CD14-positive monocyte (primary cell): ENCODE measurements at regions not wholly inside any gene's neighbourhood (a gene's known extent, or its start where the extent isn't known, plus 50 kb on each side); places are given as distances from the start of the nearest gene placed in this dataset.

ENCODE experiments used
- DNase-seq, 3 donors: peaks; one replicate each; pipeline ENCODE4 v3.0.0-alpha.2; 2011 to 2022
- H2AFZ ChIP-seq: 2 replicates; pipeline ENCODE4 v1.6.0; 2012; ENCODE audit warnings: mild to moderate bottlenecking, low read depth, low read length, inconsistent platforms; ENCODE audit not compliant: insufficient read depth, poor library complexity, severe bottlenecking
- H3K27ac ChIP-seq, 2 donors: 1 replicate in 1 of 2; 2 replicates in 1 of 2; pipeline ENCODE4 v1.5.1; 2012 to 2013; ENCODE audit warnings: low read length in 2 of 2, control low read depth in 1 of 2, inconsistent platforms in 1 of 2, low read depth in 1 of 2, mild to moderate bottlenecking in 1 of 2
- H3K27me3 ChIP-seq, 2 donors: one replicate each; pipeline versions ENCODE4 v1.6.0 to v1.6.1; 2011 to 2013; ENCODE audit warnings: low read length in 2 of 2; ENCODE audit not compliant: control insufficient read depth in 2 of 2, insufficient read depth in 2 of 2
- H3K36me3 ChIP-seq, 2 donors: replicated peaks in 1 of 2; 1 replicate in 1 of 2; 2 replicates in 1 of 2; pipeline versions ENCODE4 v1.5.1 to v1.6.1; 2012 to 2013; ENCODE audit warnings: low read length in 2 of 2, control low read depth in 1 of 2, inconsistent platforms in 1 of 2, mild to moderate bottlenecking in 1 of 2; ENCODE audit not compliant: insufficient read depth in 2 of 2, control insufficient read depth in 1 of 2
- H3K4me1 ChIP-seq, 2 donors: 1 replicate in 1 of 2; 2 replicates in 1 of 2; pipeline versions ENCODE4 v1.5.1 to v1.6.1; 2012 to 2013; ENCODE audit warnings: low read length in 2 of 2, control low read depth in 1 of 2, inconsistent platforms in 1 of 2, mild to moderate bottlenecking in 1 of 2, moderate library complexity in 1 of 2; ENCODE audit not compliant: insufficient read depth in 2 of 2, control insufficient read depth in 1 of 2
- H3K4me2 ChIP-seq: replicated peaks from 2 replicates; pipeline ENCODE3; 2012; ENCODE audit warnings: low read length, moderate library complexity, mild to moderate bottlenecking; ENCODE audit not compliant: poor library complexity, severe bottlenecking; ENCODE audit errors: extremely low read depth
- H3K4me3 ChIP-seq, 3 experiments: fragments of 200-600 bp in 1 of 3; sonication (generic) in 1 of 3; replicated peaks in 1 of 3; 1 replicate in 2 of 3; 2 replicates in 1 of 3; pipeline ENCODE4 v1.5.1; 2011 to 2013; ENCODE audit warnings: low read length in 3 of 3, mild to moderate bottlenecking in 3 of 3, control low read depth in 2 of 3, low read depth in 2 of 3, inconsistent platforms in 1 of 3, moderate library complexity in 1 of 3
- H3K79me2 ChIP-seq: 2 replicates; pipeline ENCODE4 v1.6.0; 2012; ENCODE audit warnings: mild to moderate bottlenecking, control low read depth, inconsistent platforms, low read length, moderate library complexity; ENCODE audit not compliant: insufficient read depth
- H3K9ac ChIP-seq: 2 replicates; pipeline ENCODE4 v1.6.0; 2017; ENCODE audit warnings: low read length, mild to moderate bottlenecking; ENCODE audit not compliant: insufficient read depth, poor library complexity, severe bottlenecking
- H3K9me3 ChIP-seq, 2 donors: replicated peaks in 1 of 2; 1 replicate in 1 of 2; 2 replicates in 1 of 2; pipeline versions ENCODE4 v1.5.1 to v1.6.1; 2012 to 2013; ENCODE audit warnings: low read length in 2 of 2, control low read depth in 1 of 2; ENCODE audit not compliant: control insufficient read depth in 1 of 2, insufficient read depth in 1 of 2
- H4K20me1 ChIP-seq: 2 replicates; pipeline ENCODE4 v1.6.0; 2012; ENCODE audit warnings: mild to moderate bottlenecking, low read length, control low read depth, moderate library complexity; ENCODE audit not compliant: insufficient read depth
- H3K27ac Mint-ChIP-seq, 7 donors: one replicate each; pipeline ENCODE4 v1.8.0; 2020; ENCODE audit warnings: mild to moderate bottlenecking in 7 of 7, mixed read lengths in 7 of 7, moderate library complexity in 6 of 7, inconsistent platforms in 2 of 7
- H3K27me3 Mint-ChIP-seq, 3 donors: one replicate each; pipeline ENCODE4 v1.8.0; 2021 to 2022; ENCODE audit warnings: low read depth in 3 of 3, mild to moderate bottlenecking in 3 of 3, mixed read lengths in 3 of 3, moderate library complexity in 3 of 3, inconsistent platforms in 1 of 3
- H3K36me3 Mint-ChIP-seq, 2 donors: one replicate each; pipeline ENCODE4 v1.8.0; 2020; ENCODE audit warnings: mixed read lengths in 2 of 2, inconsistent platforms in 1 of 2, mild to moderate bottlenecking in 1 of 2
- H3K4me1 Mint-ChIP-seq: one replicate; pipeline ENCODE4 v1.8.0; 2020; ENCODE audit warnings: mild to moderate bottlenecking, mixed read lengths
- H3K4me3 Mint-ChIP-seq, 2 donors: one replicate each; pipeline ENCODE4 v1.8.0; 2020; ENCODE audit warnings: mild to moderate bottlenecking in 2 of 2, mixed read lengths in 2 of 2, moderate library complexity in 1 of 2
- H3K9me3 Mint-ChIP-seq, 7 donors: one replicate each; pipeline ENCODE4 v1.8.0; 2020 to 2022; ENCODE audit warnings: mixed read lengths in 7 of 7, mild to moderate bottlenecking in 6 of 7, moderate library complexity in 6 of 7, inconsistent platforms in 2 of 7
- WGBS: methylation state at CpG from one replicate; pipeline ENCODE4 v1.1.5; 2013; ENCODE audit warnings: missing lambda C conversion rate; ENCODE audit not compliant: insufficient coverage; 5-methylcytosine and 5-hydroxymethylcytosine counted together
- intact Hi-C, 2 donors: fragments of 100-400 bp; cut with micrococcal nuclease; formaldehyde crosslinking; loops; one replicate each; pipeline versions ENCODE4 v1.15.0 to v1.15.1; 2023
- TF ChIP-seq, protein P1 (sequence below): fragments of 200-600 bp; IDR thresholded peaks from one replicate; pipeline ENCODE4 v1.8.0; 2022; ENCODE audit warnings: antibody characterized with exemption, mild to moderate bottlenecking

DNA sequence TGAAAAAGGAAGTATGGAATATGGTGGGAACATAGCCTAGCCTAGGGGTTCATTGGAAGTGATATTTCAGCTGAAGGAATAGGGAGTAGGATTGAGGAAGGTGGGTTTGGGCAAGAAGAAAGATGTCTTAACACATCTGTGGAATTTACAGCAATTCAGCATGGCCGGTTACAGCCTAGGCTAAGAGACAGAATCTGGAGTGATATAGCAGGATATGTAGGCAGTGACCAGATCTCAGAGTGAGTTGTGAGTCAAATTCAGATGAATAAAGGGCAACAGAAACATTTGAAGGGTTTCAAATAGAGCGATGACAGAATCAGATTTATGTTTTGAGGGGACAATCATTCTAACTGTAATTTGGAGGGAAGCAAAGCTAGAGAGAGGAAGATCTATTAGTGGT lies 199.0 kb upstream of the PRPS1L1 start:
- no peak for DNase-seq
- 73% methylated on average over 1 of the region's 2 CpGs for WGBS
- Mint-ChIP-seq H3K27ac (no peak overlapping the region), H3K27me3 (peaks cover 0 to 2% (median 0%) of the 10 kb centered on the region in 3 donors), H3K4me1 (peaks cover 57% of the 10 kb centered on the region), H3K36me3 (no peaks in the 10 kb centered on the region), H3K4me3 (no peak overlapping the region), H3K9me3 (peaks cover 0 to 4% (median 0%) of the 10 kb centered on the region in 7 donors)
- Histone ChIP-seq H3K36me3 (no peaks in the 10 kb centered on the region), H2AFZ (no peak overlapping the region), H3K79me2 (peaks cover 3% of the 10 kb centered on the region), H3K9ac (no peak overlapping the region), H3K27me3 (no peaks in the 10 kb centered on the region), H3K9me3 (no peaks in the 10 kb centered on the region), H3K27ac (no peak overlapping the region), H3K4me3 (no peak overlapping the region), H3K4me1 (peaks cover 30 to 57% of the 10 kb centered on the region in 2 donors), H4K20me1 (no peaks in the 10 kb centered on the region), H3K4me2 (no peak overlapping the region)
- TF ChIP-seq, protein P1, sequence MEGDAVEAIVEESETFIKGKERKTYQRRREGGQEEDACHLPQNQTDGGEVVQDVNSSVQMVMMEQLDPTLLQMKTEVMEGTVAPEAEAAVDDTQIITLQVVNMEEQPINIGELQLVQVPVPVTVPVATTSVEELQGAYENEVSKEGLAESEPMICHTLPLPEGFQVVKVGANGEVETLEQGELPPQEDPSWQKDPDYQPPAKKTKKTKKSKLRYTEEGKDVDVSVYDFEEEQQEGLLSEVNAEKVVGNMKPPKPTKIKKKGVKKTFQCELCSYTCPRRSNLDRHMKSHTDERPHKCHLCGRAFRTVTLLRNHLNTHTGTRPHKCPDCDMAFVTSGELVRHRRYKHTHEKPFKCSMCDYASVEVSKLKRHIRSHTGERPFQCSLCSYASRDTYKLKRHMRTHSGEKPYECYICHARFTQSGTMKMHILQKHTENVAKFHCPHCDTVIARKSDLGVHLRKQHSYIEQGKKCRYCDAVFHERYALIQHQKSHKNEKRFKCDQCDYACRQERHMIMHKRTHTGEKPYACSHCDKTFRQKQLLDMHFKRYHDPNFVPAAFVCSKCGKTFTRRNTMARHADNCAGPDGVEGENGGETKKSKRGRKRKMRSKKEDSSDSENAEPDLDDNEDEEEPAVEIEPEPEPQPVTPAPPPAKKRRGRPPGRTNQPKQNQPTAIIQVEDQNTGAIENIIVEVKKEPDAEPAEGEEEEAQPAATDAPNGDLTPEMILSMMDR, result no peak
- intact Hi-C loops, result loop anchor here in 1 of 2 donors (5.0 kb wide), 2 partner anchors 49 to 66 kb away; no protein-coding TSS in a partner anchor

DNA sequence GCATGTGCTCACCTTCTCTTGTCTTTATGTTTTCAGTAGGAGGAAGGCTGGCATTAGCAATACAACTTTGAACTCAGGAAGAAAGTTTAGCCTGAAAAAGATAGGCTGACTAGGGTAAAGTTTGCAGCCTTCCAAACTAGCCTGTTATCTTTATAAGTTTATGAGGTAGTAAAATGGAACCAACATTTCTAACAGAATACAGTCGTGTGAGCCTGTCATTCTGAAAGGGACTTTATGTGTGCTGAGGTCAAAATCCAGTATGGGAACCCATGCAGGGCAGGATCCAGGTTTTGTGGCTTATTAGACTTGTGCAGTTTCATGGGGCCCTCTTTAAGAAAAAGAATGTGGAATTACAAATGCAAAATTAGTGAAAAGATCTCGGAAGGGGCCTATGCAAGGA lies 201.0 kb upstream of the PRPS1L1 start:
- peaks cover 41% of the 10 kb centered on the region for H3K4me1 Mint-ChIP-seq
- DNase-seq, result no peak
- Histone ChIP-seq H3K27me3 (no peaks in the 10 kb centered on the region), H3K9ac (no peak overlapping the region), H3K27ac (no peak overlapping the region), H3K9me3 (no peaks in the 10 kb centered on the region), H2AFZ (no peak overlapping the region), H4K20me1 (no peaks in the 10 kb centered on the region), H3K4me2 (no peak overlapping the region), H3K4me3 (no peak overlapping the region), H3K4me1 (peaks cover 22 to 36% of the 10 kb centered on the region in 2 donors), H3K79me2 (no peaks in the 10 kb centered on the region), H3K36me3 (no peaks in the 10 kb centered on the region)
- H3K27me3 Mint-ChIP-seq, result peaks cover 0 to 2% (median 0%) of the 10 kb centered on the region in 3 donors
- no peaks in the 10 kb centered on the region for H3K36me3 Mint-ChIP-seq
- H3K27ac Mint-ChIP-seq, result no peak overlapping the region
- H3K4me3 Mint-ChIP-seq, result no peak overlapping the region
- H3K9me3 Mint-ChIP-seq, result peaks cover 0 to 4% (median 0%) of the 10 kb centered on the region in 7 donors
- intact Hi-C loops, result loop anchor here in 1 of 2 donors (5.0 kb wide), 2 partner anchors 51 to 64 kb away; no protein-coding TSS in a partner anchor
- WGBS, result no CpG with 5 or more reads among the region's 2 CpGs
- TF ChIP-seq, protein P1, result no peak
